Psoas muscle (tissue), 7 donors: ENCODE measurements at regions not wholly inside any gene's neighbourhood (a gene's known extent, or its start where the extent isn't known, plus 50 kb on each side); places are given as distances from the start of the nearest gene placed in this dataset.

Source experiments
- ATAC-seq, 4 donors: fragments of 200-7000 bp; cut with Tn5 transposase; one replicate each; pipeline ENCODE4 v1.9.1; 2020; ENCODE audit warnings: moderate library complexity in 3 of 4, mild to moderate bottlenecking in 2 of 4
- DNase-seq, 2 donors: peaks; one replicate each; pipeline ENCODE4 v3.0.0-alpha.2; 2020
- H3K27ac ChIP-seq: fragments of 200-600 bp; one replicate; pipeline ENCODE4 v1.8.0; 2022
- H3K27me3 ChIP-seq, 3 donors: fragments of 200-600 bp in 1 of 3; one replicate each; pipeline versions ENCODE4 v1.6.1 to v1.8.0; 2013 to 2022; ENCODE audit warnings: low read length in 2 of 3, mild to moderate bottlenecking in 2 of 3, moderate library complexity in 1 of 3; ENCODE audit not compliant: insufficient read depth in 3 of 3
- H3K36me3 ChIP-seq, 2 donors: fragments of 200-600 bp in 1 of 2; one replicate each; pipeline versions ENCODE4 v1.6.1 to v1.8.0; 2013 to 2022; ENCODE audit warnings: low read depth in 1 of 2, mild to moderate bottlenecking in 1 of 2, moderate library complexity in 1 of 2; ENCODE audit not compliant: insufficient read depth in 1 of 2
- H3K4me1 ChIP-seq: fragments of 200-600 bp; one replicate; pipeline ENCODE4 v1.8.0; 2022
- H3K4me3 ChIP-seq: fragments of 200-600 bp; one replicate; pipeline ENCODE4 v1.8.0; 2022; ENCODE audit warnings: mild to moderate bottlenecking
- H3K9me3 ChIP-seq: fragments of 200-600 bp; one replicate; pipeline ENCODE4 v1.8.0; 2022
- CTCF ChIP-seq: fragments of 200-600 bp; IDR thresholded peaks from one replicate; pipeline ENCODE4 v1.8.0; 2022; ENCODE audit warnings: antibody characterized with exemption
- WGBS, 3 donors: extraction: QIAGEN DNeasy Blood & Tissue Kit; methylation state at CpG; one replicate each; pipeline versions ENCODE4 v1.1.6 to v1.1.7; 2013; 5-methylcytosine and 5-hydroxymethylcytosine counted together
- intact Hi-C, 2 donors: fragments of 100-400 bp; cut with DNase I; formaldehyde crosslinking; loops; one replicate each; pipeline versions ENCODE4 v1.11.0 to v1.14.2; 2022
- donor health status: healthy with polysubstance abuse.
- donor health status: DM: no; HTN: no; CAD: no; lungs with moderate emphysema.
- donor health status: Bipolar disorder and iron deficiency.
- donor health status: healthy.
- donor health status: DM: yes; HTN: yes; CAD: no.
- donor health status: DM: no; HTN: no; CAD: no.
- donor health status: DM: yes; HTN: yes; CAD: no.

GRCh38 chr15:89400782-89401545, 66.3 kb upstream of the POLG start:
- H3K27me3 ChIP-seq, result peaks cover 0 to 96% (median 33%) of the 10 kb centered on the region in 3 donors
- ATAC-seq (no peak), DNase-seq (no peak)
- H3K9me3 ChIP-seq, result no peaks in the 10 kb centered on the region
- intact Hi-C loops, result no loop called here
- H3K27ac ChIP-seq, result no peak overlapping the region
- H3K4me3 ChIP-seq, result no peak overlapping the region
- 36 to 46% (median 36%) methylated on average over 7 of the region's 7 CpGs for WGBS, 3 donors
- no peaks in the 10 kb centered on the region for H3K36me3 ChIP-seq
- no peak for TF ChIP-seq CTCF
- peaks cover 15% of the 10 kb centered on the region for H3K4me1 ChIP-seq

GRCh38 chr15:89400116-89400781, 65.6 kb upstream of the POLG start:
- Histone ChIP-seq H3K36me3 (no peaks in the 10 kb centered on the region), H3K4me3 (peak overlapping the region; percentile 56), H3K4me1 (peaks cover 15% of the 10 kb centered on the region), H3K27me3 (peaks cover 0 to 90% (median 31%) of the 10 kb centered on the region in 3 donors), H3K27ac (no peak overlapping the region), H3K9me3 (no peaks in the 10 kb centered on the region)
- TF ChIP-seq CTCF, result no peak
- 3 to 5% (median 4%) methylated on average over 26 to 55 of the region's 55 CpGs for WGBS, 3 donors
- ATAC-seq (peak in 3 of 4 donors; percentile 10 to 30 (median 11)), DNase-seq (no peak)
- intact Hi-C loops, result no loop called here

GRCh38 chr15:89399238-89400115, 64.9 kb upstream of the POLG start:
- 0 to 1% (median 0%) methylated on average over 59 to 68 of the region's 68 CpGs for WGBS, 3 donors
- DNase-seq (no peak), ATAC-seq (peak in 3 of 4 donors; percentile 42 to 67 (median 45))
- Histone ChIP-seq H3K36me3 (no peaks in the 10 kb centered on the region), H3K4me3 (peak overlapping the region; percentile 56), H3K4me1 (peaks cover 15% of the 10 kb centered on the region), H3K9me3 (no peaks in the 10 kb centered on the region), H3K27me3 (peaks cover 0 to 87% (median 28%) of the 10 kb centered on the region in 3 donors), H3K27ac (no peak overlapping the region)
- TF ChIP-seq CTCF, result no peak
- intact Hi-C loops, result no loop called here

- H3K4me1 ChIP-seq, result peaks cover 15% of the 10 kb centered on the region
- TF ChIP-seq CTCF, result no peak
- 23 to 34% (median 32%) methylated on average over 5 of the region's 5 CpGs for WGBS, 3 donors
- ATAC-seq (no peak), DNase-seq (no peak)
- no peak overlapping the region for H3K4me3 ChIP-seq
- intact Hi-C loops, result no loop called here
- H3K9me3 ChIP-seq, result no peaks in the 10 kb centered on the region
- no peak overlapping the region for H3K27ac ChIP-seq
- H3K27me3 ChIP-seq, result peaks cover 0 to 87% (median 25%) of the 10 kb centered on the region in 3 donors
- H3K36me3 ChIP-seq, result no peaks in the 10 kb centered on the region
These were observed 64.2 kb upstream of the POLG start for GRCh38 chr15:89398896-89399237.
